PC-3 (cell line): ENCODE measurements at regions not wholly inside any gene's neighbourhood (a gene's known extent, or its start where the extent isn't known, plus 50 kb on each side); places are given as distances from the start of the nearest gene placed in this dataset.

Experiments
- EZH2 ChIP-seq: fragments of 300-600 bp; sonication (generic); IDR thresholded peaks from one replicate; pipeline ENCODE4 v1.6.1; 2017; ENCODE audit warnings: antibody characterized with exemption, mild to moderate bottlenecking, low read length; ENCODE audit not compliant: unreplicated experiment
- EZH2phosphoT487 ChIP-seq: fragments of 300-600 bp; sonication (generic); IDR thresholded peaks from 2 replicates; pipeline ENCODE4 v1.6.1; 2018; ENCODE audit warnings: mild to moderate bottlenecking, antibody characterized with exemption, low read length, borderline replicate concordance

GRCh38 chr5:18420711-18421110 is 786.5 kb downstream of the TAF11L14 start:
- no peak for TF ChIP-seq EZH2
- no peak for TF ChIP-seq EZH2phosphoT487
